NCI-H524 (cell line): ENCODE measurements at regions not wholly inside any gene's neighbourhood (a gene's known extent, or its start where the extent isn't known, plus 50 kb on each side); places are given as distances from the start of the nearest gene placed in this dataset.

Experiments
- DNase-seq, 2 experiments: peaks; one replicate each; lab custom pipeline; 2025; lab: John Stamatoyannopoulos, UW

DNA sequence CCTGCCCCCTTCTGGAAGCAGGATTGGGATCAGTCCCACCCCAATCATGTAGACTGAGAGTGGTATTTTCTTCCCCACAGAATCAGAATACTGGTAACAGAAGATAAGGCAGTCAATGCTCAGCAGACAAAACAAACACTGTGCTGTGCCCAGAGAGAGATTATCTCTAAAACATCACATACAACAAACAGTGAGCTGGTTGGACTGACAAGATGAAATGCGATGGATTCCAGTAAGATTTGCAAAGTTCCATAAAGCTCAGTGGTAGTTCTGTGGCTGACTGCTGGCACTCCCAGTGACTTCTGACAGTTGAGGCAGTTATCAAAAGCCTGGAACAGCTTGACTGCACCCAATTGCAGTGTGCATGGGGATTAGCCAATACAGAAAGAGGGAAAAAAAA, 311.5 kb upstream of the MGAT5 start:
- no peak for DNase-seq

DNA sequence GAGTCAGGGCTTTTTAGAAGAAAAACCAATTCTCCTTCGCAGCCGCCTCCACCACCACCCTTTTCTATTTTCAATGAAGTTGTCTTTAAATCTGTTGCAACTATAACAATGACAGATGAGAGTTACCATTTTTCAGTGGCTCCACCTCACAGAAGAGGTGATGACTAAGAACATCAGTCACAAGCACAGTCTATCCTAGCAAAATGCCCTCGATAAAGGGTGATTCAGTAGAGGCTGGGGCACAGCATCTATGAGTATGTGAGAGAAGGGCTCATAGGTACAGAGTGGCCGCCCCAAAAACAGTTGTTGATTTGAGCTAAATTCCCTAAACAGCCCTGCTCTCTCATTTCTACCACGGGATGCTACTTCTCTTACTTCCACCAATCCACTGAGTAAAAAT, 310.8 kb upstream of the MGAT5 start:
- DNase-seq, result no peak

GRCh38 chr2:133945089-133945488, 308.8 kb upstream of the MGAT5 start:
- DNase-seq, result no peak

DNA sequence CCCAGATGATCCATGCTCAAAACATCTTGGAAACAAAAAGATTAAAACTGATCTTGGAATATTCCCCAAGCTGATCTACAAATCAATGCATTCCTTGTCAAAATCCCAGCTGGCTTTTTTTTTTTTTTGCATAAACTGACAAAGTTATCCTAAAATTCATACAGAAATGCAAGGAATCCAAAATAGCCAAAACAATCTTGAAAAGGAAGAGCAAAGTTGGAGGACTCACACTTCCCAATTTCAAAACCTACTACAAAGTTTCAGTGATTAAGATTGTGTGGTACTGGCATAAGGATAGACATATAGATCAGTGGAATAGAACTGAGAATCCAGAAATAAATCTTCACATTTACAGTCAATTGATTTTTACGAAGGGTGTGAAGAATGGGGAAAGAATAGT, 306.8 kb upstream of the MGAT5 start:
- DNase-seq, result no peak

DNA sequence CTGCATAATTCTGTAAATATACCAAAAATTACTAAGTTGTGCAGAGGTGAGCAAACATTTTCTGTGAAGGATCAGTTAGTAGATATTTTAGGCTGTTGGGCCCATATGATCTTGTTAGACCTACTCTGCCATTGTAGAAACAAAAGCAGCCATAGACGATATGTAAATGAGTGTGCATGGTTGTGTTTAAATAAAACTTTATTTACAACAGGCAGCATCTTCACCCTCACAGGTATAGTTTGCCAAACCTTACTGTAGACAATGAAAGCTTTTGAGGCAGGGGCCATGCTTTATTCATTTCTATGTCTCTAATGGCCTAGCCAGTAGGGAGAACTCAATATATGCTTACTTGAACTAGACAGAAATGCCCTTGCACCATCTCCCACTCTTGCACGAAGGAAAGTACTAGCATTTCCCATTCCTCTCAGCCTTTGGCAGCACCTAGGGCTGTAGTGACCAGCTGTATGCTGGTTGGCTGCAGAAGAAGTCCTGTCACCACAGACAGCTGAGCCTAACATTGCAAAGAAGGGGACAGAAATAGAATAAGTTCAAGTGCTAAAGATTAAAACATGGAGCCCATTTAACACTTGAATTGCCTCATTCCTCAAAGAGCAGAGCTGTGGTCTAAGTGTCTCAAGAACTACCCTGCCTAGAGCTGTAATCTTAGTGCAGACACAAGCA, 305.1 kb upstream of the MGAT5 start:
- DNase-seq, result no peak

GRCh38 chr2:133949595-133949994, 304.3 kb upstream of the MGAT5 start:
- DNase-seq, result no peak

GRCh38 chr2:133951209-133951608, 302.7 kb upstream of the MGAT5 start:
- no peak for DNase-seq

DNA sequence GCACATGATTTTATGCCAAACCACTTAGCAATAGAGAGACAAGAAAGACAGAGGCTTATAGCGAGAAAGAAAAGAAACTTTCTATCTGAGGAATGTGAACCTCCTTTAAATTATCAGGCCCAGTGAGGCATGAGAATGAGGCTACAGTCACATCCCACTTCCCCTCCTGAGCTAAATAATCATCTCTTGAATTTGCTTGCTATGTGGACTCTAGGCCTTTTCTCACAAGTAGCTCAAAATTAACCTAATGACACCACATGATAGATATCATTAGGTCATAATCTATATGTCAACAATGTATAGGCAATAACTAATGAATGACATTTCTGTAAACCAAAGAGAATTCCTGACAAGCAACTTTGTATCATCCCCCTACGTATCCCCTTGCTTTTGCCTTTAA, 301.5 kb upstream of the MGAT5 start:
- DNase-seq, result no peak

DNA sequence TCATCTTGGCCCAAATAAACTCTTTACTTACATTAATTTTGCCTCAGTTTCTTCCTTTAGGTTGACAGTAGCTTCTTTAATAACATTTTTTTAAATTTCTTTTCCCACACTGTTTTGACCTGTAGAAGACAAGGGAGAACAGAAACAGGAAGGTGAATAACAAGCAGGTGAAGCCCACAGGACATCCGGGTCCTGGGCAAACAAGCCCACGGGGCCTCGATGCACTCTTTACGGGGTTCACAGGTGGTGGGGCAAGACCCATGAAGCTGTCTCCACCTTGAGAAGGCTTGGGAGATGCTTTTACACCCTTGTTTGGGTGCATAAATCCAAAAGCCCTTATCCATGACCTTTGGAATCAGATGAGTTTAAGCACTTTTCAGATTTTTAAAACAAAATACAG, 301.0 kb upstream of the MGAT5 start:
- DNase-seq, result no peak

- no peak for DNase-seq
Observed at GRCh38 chr2:133953524-133953923, 300.3 kb upstream of the MGAT5 start.

DNA sequence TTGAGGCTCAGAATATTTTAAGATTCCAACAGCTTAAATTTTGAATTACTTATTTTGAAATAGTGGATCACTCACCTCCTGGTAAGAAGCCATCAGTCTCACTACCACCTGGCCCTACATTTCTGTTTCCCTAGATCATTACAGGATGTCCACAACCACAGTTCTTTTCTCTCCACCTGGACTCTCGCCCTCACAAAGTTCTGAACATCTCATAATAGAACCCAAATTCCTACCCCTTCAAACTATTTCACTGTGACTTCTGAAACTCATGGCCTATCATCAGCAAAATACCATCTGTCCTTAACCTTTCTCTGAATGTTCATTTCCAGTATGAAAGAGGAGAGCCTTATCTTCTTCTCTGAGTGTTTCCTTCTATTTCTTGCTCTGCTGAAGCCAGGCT, 299.2 kb upstream of the MGAT5 start:
- no peak for DNase-seq

DNA sequence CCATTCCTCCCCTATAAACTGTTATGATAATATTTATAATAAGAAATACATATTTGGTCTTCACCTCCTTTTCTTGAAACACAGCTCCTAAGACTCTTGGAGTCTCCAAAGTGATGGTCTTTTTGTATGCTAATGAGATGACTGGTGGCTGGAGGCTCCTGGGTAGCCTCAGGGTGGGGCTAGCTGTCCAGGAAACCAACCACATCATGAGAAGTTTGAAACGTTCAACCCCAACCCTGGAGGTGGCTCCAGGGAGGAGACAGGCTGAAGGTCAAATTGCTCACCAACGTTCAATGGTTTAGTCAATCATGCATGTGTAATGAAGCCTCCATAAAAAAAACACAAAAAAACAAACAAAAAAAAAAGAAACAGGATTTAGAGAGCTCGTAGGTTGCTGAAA, 298.7 kb upstream of the MGAT5 start:
- no peak for DNase-seq

GRCh38 chr2:133956434-133956935, 297.4 kb upstream of the MGAT5 start:
- no peak for DNase-seq

- DNase-seq, result no peak
Observed at GRCh38 chr2:133957724-133958480, 296.0 kb upstream of the MGAT5 start.

DNA sequence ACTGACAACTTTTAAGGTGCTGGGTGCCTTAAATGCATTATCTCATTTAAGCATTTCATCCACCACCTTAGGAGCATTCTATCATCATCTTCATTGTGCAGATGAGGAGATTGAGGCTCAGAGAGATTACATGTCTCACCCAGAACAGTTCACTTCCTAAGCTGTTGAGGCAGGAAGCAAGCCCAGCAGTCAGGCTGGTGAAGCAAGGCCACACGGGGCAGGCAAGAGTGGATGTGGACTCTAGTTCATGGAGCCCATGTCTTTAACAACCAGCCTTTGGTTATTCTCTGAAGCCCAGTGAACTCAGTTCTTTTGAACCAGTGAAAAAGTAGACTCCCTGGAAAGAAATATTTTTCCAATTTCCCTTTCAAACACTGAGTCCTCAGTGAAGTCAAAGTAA, 294.8 kb upstream of the MGAT5 start:
- no peak for DNase-seq

DNA sequence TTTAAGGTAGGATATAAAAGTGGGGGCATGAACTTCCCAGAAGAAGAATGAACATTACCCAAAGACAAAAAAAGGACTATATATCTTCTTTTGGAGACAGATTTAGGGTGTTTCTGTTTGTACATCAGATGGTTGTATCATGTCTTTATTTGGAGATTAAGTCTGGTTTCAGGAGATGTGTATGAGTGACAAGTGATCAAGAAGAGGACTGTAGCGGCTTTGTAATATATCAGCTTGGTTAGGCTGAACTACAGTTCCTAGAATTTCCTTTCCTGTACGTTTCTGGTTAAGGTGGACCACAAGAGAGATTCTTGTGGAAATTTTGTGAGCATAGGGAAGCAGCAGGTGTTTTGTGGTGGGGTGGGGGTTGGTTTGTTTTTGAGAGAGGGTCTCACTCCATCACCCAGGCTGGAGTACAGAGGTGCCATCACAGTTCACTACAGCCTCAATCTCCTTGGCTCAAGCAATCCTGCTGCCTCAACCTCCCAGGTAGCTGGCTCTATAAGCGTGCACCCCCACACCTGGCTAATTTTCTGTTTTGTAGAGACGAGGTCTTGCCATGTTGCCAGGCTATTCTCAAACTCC, 287.1 kb upstream of the MGAT5 start:
- no peak for DNase-seq

DNA sequence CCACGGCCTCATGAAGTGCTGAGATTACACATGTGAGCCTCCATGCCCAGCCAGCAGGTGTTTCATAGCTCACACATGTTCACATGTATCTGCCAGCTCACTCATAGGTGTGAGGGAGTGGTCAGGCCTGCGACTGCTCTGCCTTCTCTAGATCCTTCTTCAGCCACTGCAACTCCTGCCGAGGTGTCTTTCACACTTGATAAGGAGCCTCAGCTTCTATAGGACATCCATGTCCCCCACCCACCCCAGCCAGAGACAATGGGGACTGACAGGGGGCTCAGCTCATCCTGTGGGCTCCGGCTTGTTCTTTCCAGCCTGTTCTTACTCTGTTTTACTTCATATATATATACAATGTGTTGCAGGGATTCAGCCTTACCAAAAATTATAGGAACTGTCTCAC, 286.5 kb upstream of the MGAT5 start:
- no peak for DNase-seq

GRCh38 chr2:133968446-133968845, 285.4 kb upstream of the MGAT5 start:
- no peak for DNase-seq

- no peak for DNase-seq
Observed at GRCh38 chr2:133970641-133971040, 283.2 kb upstream of the MGAT5 start.

DNA sequence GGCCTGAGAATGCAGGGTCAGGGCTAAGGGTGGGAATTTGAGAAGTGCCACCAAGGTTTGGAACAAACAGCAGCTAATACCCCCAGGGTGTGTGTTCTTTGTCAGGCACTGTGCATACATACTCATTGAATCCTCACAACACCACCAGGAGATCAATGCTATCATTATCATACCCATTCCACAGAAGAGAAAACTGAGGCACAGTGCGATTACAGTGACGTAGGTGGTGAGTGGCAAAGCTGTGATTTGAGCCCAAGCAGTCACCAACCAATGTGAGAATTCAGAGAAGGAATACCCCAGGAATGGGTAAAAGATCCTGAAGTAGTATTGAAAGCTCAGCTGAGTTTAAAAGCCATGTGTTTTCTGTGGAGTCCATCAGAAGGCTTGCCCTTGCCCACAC, 281.6 kb upstream of the MGAT5 start:
- DNase-seq, result no peak

GRCh38 chr2:133972786-133973185, 281.1 kb upstream of the MGAT5 start:
- no peak for DNase-seq

DNA sequence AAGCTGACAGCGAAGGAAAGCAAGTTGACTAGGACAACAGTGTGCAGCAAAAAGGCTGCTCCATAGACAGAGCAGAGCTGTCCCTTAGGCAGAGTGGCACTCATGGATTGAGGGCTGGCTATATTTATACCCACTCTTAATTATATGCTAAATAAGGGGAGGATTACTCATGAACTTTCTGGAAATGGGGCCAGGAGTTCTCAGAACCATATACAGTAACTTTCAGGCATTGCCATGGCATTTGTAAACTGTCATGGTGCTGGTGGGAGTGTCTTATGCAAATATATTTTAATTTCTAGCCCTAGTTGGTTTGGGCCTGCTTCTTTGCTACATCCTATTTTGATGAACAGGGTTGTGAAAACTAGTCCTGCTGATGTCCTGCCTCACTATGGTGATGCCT, 279.5 kb upstream of the MGAT5 start:
- DNase-seq, result no peak

GRCh38 chr2:133975135-133975534, 278.7 kb upstream of the MGAT5 start:
- DNase-seq, result no peak
